ENCODE measurements at regions not wholly inside any gene's neighbourhood (a gene's known extent, or its start where the extent isn't known, plus 50 kb on each side); places are given as distances from the start of the nearest gene placed in this dataset.
"Not testable (repeated sequence)": the region's sequence is repeated elsewhere in the genome, so short reads cannot be mapped to it uniquely, and the experiment has no call there.

DNA sequence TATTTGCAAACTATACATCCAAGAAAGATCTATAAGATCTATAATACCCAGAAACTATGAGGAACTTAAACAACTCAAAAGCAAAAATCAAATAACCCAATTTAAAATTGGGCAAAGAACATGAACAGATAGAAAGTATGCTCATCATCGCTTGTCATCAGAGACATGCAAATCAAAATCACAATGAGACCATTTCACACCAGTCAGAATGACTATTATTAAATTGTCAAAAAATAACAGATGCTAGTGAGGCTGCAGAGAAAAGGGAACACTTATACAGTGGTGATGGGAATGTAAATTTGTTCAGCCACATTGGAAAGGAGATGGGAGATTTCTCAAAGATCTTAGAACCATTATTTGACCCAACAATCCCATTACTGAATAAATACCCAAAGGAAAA, 1451.7 kb upstream of the ADGRL3 start:
- DNase-seq = no peak
- Histone ChIP-seq H3K27ac (no peak overlapping the region), H3K9me3 (no peaks in the 10 kb centered on the region), H3K4me3 (no peak overlapping the region), H3K4me1 (no peaks in the 10 kb centered on the region), H3K27me3 (no peaks in the 10 kb centered on the region), H3K36me3 (no peaks in the 10 kb centered on the region)
- intact Hi-C loops (cut with DNase I) = no loop called here
- no peak for TF ChIP-seq POLR2A (IDR thresholded peaks at IDR 0.05)
- TF ChIP-seq, protein P1, sequence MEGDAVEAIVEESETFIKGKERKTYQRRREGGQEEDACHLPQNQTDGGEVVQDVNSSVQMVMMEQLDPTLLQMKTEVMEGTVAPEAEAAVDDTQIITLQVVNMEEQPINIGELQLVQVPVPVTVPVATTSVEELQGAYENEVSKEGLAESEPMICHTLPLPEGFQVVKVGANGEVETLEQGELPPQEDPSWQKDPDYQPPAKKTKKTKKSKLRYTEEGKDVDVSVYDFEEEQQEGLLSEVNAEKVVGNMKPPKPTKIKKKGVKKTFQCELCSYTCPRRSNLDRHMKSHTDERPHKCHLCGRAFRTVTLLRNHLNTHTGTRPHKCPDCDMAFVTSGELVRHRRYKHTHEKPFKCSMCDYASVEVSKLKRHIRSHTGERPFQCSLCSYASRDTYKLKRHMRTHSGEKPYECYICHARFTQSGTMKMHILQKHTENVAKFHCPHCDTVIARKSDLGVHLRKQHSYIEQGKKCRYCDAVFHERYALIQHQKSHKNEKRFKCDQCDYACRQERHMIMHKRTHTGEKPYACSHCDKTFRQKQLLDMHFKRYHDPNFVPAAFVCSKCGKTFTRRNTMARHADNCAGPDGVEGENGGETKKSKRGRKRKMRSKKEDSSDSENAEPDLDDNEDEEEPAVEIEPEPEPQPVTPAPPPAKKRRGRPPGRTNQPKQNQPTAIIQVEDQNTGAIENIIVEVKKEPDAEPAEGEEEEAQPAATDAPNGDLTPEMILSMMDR (IDR thresholded peaks at IDR 0.05) = no peak
- 74 to 95% methylated on average over 1 of the region's 1 CpG for WGBS, 2 donors

DNA sequence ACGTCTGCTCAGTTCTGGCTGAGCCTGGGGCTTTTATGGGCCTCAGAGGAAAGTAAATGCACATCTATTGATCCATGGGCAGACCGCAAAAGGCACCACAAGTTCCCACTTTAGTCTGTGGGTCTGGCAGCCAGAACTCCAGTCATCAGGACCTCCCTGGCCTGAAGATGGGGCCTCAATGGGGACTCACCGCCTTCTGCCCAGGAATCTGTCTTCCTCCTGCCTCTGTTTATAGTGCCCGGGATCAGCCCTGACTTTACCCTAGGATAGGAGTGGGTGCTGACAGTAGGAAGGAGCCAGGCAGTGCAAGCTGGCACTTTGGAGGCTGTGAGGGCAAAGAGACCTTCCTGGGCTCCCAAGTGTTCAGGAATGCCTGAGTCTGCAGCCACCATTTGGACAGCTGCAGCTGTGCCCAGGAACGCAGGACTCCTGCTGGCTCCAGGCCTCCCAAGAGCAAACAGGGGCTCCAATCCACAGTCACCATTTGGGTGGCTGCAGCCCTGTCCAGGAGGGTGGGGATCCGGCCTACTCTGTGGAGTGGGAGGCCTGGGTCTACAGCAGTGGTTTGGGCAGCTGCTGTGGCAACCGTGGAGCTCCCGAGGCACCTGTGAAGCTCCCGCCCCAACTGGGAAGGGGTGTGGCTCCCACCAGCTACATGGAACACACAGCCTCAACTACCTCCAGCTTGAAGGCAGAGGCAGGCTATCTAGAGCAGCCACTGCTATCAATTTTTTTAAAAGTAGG, 1440.9 kb upstream of the ADGRL3 start:
- Histone ChIP-seq H3K27me3 (no peaks in the 10 kb centered on the region), H3K9me3 (no peaks in the 10 kb centered on the region), H3K4me1 (no peaks in the 10 kb centered on the region), H3K27ac (no peak overlapping the region), H3K36me3 (no peaks in the 10 kb centered on the region), H3K4me3 (no peak overlapping the region)
- intact Hi-C loops (cut with DNase I) = no loop called here
- 60 to 73% methylated on average over 3 to 4 of the region's 9 CpGs for WGBS, 2 donors
- TF ChIP-seq, protein P1 (IDR thresholded peaks at IDR 0.05) = no peak
- TF ChIP-seq POLR2A (IDR thresholded peaks at IDR 0.05) = no peak
- no peak for DNase-seq

DNA sequence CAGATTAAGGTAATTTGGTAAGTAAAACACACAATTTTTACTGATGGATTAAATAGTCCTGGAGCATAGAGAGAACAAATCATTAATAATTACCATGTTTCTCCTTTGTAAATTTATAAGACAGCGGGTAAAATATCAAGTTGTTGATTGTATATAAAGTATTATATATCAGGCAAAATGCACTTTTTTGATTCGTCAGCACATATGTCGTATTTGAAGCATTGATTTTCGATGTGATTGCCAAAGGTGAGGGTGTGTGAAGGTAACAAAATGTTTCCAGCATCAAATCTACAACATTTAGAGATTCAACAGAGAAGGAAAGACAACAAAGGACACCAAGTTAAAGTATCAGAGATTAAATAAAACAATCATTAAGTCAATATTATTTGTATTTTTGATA, 1437.8 kb upstream of the ADGRL3 start:
- Histone ChIP-seq H3K9me3 (no peaks in the 10 kb centered on the region), H3K4me1 (no peaks in the 10 kb centered on the region), H3K4me3 (no peak overlapping the region), H3K27ac (no peak overlapping the region), H3K36me3 (no peaks in the 10 kb centered on the region), H3K27me3 (no peaks in the 10 kb centered on the region)
- WGBS, 2 donors = 74 to 87% methylated on average over 4 of the region's 4 CpGs
- intact Hi-C loops (cut with DNase I) = no loop called here
- TF ChIP-seq, protein P1 (IDR thresholded peaks at IDR 0.05) = no peak
- no peak for TF ChIP-seq POLR2A (IDR thresholded peaks at IDR 0.05)
- no peak for DNase-seq

DNA sequence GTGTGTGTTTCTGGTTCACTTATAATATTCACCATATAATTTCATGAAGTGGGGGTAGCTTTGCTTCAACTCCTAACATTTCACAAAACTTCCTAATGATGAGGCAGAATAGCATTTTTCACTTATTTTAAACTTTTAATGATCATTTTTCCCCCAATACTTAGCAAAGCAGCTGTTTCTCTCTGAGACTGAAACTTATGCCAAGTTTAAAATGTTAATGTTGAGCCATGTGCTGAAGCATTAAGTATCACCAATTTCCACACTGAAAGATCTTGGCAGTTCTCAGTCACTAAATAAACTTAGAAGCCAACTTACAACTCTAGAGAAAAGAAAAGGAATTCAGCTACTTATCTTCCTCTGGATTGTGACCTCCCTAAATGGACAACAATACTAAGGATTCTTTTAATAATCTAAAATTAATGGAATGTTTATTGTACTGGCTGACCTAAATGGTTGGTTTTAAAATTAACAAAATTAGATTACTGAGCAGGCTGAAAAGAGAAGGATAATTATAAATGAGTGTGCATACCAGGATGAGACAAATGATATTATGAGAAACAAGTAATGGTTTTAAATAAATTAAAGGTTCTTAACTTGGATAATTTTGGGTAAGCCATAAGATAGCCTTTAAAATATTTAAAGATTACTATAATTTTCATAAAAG, 1429.4 kb upstream of the ADGRL3 start:
- H3K4me3 ChIP-seq = no peak overlapping the region
- no peaks in the 10 kb centered on the region for H3K27me3 ChIP-seq
- TF ChIP-seq, protein P1 (IDR thresholded peaks at IDR 0.05) = no peak
- TF ChIP-seq POLR2A (IDR thresholded peaks at IDR 0.05) = no peak
- H3K9me3 ChIP-seq = no peaks in the 10 kb centered on the region
- no peaks in the 10 kb centered on the region for H3K36me3 ChIP-seq
- intact Hi-C loops (cut with DNase I) = no loop called here
- no peak for DNase-seq
- H3K27ac ChIP-seq = no peak overlapping the region
- H3K4me1 ChIP-seq = no peaks in the 10 kb centered on the region

DNA sequence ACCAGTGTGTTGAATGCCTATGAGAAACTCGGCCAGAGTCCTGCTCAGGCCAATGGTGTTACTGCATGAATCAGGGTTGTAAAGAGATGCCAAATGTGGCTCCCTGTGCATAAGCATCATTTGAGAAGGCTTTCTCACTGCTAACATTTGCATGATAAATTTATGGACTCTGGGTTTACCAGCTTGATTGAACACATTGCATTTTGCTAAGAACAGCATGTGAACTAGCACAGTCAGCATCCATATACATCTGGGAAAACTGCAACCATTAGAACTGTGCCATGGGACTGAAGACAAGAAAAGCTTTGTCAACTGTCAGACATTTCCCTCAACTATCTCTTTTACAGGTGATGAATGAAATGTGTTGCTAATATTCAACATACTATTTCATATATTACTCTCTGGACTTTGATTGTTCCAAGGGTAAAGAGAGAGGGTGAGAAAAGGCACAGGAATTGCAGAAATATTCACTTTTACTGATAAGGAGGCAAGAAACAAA, 1427.4 kb upstream of the ADGRL3 start:
- no peak for DNase-seq
- no peak overlapping the region for H3K27ac ChIP-seq
- H3K36me3 ChIP-seq = no peaks in the 10 kb centered on the region
- WGBS, 2 donors = 67 to 75% methylated on average over 1 of the region's 1 CpG
- H3K4me1 ChIP-seq = no peaks in the 10 kb centered on the region
- intact Hi-C loops (cut with DNase I) = no loop called here
- H3K4me3 ChIP-seq = no peak overlapping the region
- no peaks in the 10 kb centered on the region for H3K27me3 ChIP-seq
- TF ChIP-seq POLR2A (IDR thresholded peaks at IDR 0.05) = no peak
- TF ChIP-seq, protein P1 (IDR thresholded peaks at IDR 0.05) = no peak
- no peaks in the 10 kb centered on the region for H3K9me3 ChIP-seq

DNA sequence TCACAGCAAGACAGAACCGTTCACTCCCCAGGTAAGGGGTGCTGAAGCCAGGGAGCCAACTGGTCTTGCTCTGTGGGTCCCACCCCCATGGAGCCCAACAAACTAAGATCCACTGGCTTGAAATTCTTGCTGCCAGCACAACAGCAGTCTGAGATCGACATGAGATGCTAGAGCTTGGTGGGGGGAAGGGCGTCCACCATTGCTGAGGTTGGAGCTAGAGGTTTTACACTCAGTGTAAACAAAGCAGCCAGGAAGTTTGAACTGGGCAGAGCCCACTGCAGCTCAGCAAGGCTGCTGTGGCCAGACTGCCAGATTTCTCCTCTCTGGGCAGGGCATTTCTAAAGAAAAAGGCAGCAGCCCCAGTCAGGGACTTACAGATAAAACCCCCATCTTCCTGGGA, 1419.9 kb upstream of the ADGRL3 start:
- intact Hi-C loops (cut with DNase I); DNase-seq; H3K4me1 ChIP-seq; H3K27ac ChIP-seq; H3K4me3 ChIP-seq; H3K36me3 ChIP-seq; H3K9me3 ChIP-seq; H3K27me3 ChIP-seq: not testable (repeated sequence)
- WGBS, 2 donors = 80 to 83% methylated on average over 1 to 2 of the region's 3 CpGs
